ENCODE measurements at regions not wholly inside any gene's neighbourhood (a gene's known extent, or its start where the extent isn't known, plus 50 kb on each side); places are given as distances from the start of the nearest gene placed in this dataset.

DNA sequence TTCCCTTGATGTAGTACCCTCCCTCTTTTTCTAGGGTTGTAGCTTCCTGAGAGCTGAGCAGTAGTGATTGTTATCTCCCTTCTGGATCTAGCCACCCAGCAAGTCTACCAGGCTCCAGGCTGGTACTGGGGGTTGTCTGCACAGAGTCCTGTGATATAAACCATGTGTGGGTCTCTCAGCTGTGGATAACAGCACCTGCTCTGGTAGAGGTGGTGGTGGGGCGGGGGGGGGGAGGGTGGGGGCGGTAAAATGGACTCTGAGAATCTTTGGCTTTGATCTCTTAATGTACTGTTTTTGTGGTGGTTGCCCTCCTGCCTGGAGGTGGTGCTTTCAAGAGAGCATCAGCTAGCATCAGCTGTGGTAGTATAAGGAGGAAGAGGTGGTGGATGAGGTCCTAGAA is 302.0 kb upstream of the CHRM2 start:
- TF ChIP-seq, protein P1, sequence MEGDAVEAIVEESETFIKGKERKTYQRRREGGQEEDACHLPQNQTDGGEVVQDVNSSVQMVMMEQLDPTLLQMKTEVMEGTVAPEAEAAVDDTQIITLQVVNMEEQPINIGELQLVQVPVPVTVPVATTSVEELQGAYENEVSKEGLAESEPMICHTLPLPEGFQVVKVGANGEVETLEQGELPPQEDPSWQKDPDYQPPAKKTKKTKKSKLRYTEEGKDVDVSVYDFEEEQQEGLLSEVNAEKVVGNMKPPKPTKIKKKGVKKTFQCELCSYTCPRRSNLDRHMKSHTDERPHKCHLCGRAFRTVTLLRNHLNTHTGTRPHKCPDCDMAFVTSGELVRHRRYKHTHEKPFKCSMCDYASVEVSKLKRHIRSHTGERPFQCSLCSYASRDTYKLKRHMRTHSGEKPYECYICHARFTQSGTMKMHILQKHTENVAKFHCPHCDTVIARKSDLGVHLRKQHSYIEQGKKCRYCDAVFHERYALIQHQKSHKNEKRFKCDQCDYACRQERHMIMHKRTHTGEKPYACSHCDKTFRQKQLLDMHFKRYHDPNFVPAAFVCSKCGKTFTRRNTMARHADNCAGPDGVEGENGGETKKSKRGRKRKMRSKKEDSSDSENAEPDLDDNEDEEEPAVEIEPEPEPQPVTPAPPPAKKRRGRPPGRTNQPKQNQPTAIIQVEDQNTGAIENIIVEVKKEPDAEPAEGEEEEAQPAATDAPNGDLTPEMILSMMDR (IDR thresholded peaks at IDR 0.05), result no peak
- TF ChIP-seq POLR2A (IDR thresholded peaks at IDR 0.05), result no peak
- TF ChIP-seq POLR2AphosphoS5 (IDR thresholded peaks at IDR 0.05), result no peak

Data from stomach (tissue), 4 donors.